Nucleus accumbens (tissue), 56 donors: ENCODE measurements at regions not wholly inside any gene's neighbourhood (a gene's known extent, or its start where the extent isn't known, plus 50 kb on each side); places are given as distances from the start of the nearest gene placed in this dataset.

Source experiments
- DNase-seq, 56 donors: peaks; one replicate each; lab custom pipeline; 2025; lab: John Stamatoyannopoulos, UW

- no peak for DNase-seq
These were observed 1411.1 kb upstream of the TENM3 start for GRCh38 chr4:180832073-180832472.

GRCh38 chr4:180840142-180840541 is 1403.1 kb upstream of the TENM3 start:
- no peak for DNase-seq

- no peak for DNase-seq
These were observed 1392.8 kb upstream of the TENM3 start for GRCh38 chr4:180850318-180850940.

- DNase-seq = no peak
These were observed 1390.5 kb upstream of the TENM3 start for GRCh38 chr4:180852738-180853137.

GRCh38 chr4:180855184-180855583 is 1388.0 kb upstream of the TENM3 start:
- DNase-seq = no peak

- DNase-seq = no peak
These were observed 1383.0 kb upstream of the TENM3 start for GRCh38 chr4:180860089-180860720.

- DNase-seq = no peak
These were observed 1381.6 kb upstream of the TENM3 start for GRCh38 chr4:180861651-180862050.

- DNase-seq = no peak
These were observed 1376.1 kb upstream of the TENM3 start for GRCh38 chr4:180866933-180867643.

GRCh38 chr4:180870623-180871022 is 1372.6 kb upstream of the TENM3 start:
- DNase-seq = no peak

- no peak for DNase-seq
These were observed 1344.9 kb upstream of the TENM3 start for GRCh38 chr4:180898305-180898704.

- no peak for DNase-seq
These were observed 1342.4 kb upstream of the TENM3 start for GRCh38 chr4:180900781-180901180.

GRCh38 chr4:180909279-180909678 is 1333.9 kb upstream of the TENM3 start:
- no peak for DNase-seq

GRCh38 chr4:180913750-180914149 is 1329.5 kb upstream of the TENM3 start:
- no peak for DNase-seq

- no peak for DNase-seq
These were observed 1319.7 kb upstream of the TENM3 start for GRCh38 chr4:180923486-180923885.

- no peak for DNase-seq
These were observed 1317.4 kb upstream of the TENM3 start for GRCh38 chr4:180925805-180926204.

GRCh38 chr4:180926277-180926676 is 1316.9 kb upstream of the TENM3 start:
- no peak for DNase-seq

- no peak for DNase-seq
These were observed 1310.7 kb upstream of the TENM3 start for GRCh38 chr4:180932370-180933001.

GRCh38 chr4:180937083-180937482 is 1306.1 kb upstream of the TENM3 start:
- no peak for DNase-seq

GRCh38 chr4:180940680-180941079 is 1302.5 kb upstream of the TENM3 start:
- no peak for DNase-seq

- no peak for DNase-seq
These were observed 1300.8 kb upstream of the TENM3 start for GRCh38 chr4:180942367-180942916.

- DNase-seq = no peak
These were observed 1297.0 kb upstream of the TENM3 start for GRCh38 chr4:180946188-180946587.
